BJ (cell line): ENCODE measurements at regions not wholly inside any gene's neighbourhood (a gene's known extent, or its start where the extent isn't known, plus 50 kb on each side); places are given as distances from the start of the nearest gene placed in this dataset.

Experiments
- CTCF ChIA-PET: fragments of 350-600 bp; formaldehyde crosslinking; extraction: SDS; loops from one replicate; lab custom pipeline; 2021; ENCODE audit warnings: antibody characterized with exemption, inconsistent platforms; lab: Yijun Ruan, JAX
- POLR2A ChIA-PET: fragments of 300-600 bp; sonication (Branson Sonifier 250); formaldehyde crosslinking; extraction: SDS; loops from one replicate; lab custom pipeline; 2021; ENCODE audit warnings: antibody characterized with exemption; lab: Charles Lee
- DNase-seq: peaks from one replicate; pipeline ENCODE4 v3.0.0-alpha.2; 2011; ENCODE audit warnings: low read depth
- H3K27me3 ChIP-seq: 2 replicates; pipeline ENCODE4 v1.6.0; 2011; ENCODE audit warnings: low read length; ENCODE audit not compliant: control insufficient read depth, insufficient read depth
- H3K36me3 ChIP-seq: 2 replicates; pipeline ENCODE4 v1.5.1; 2011; ENCODE audit warnings: low read length; ENCODE audit not compliant: control insufficient read depth, insufficient read depth
- H3K4me3 ChIP-seq: 2 replicates; pipeline ENCODE4 v1.5.1; 2011; ENCODE audit warnings: low read depth, mild to moderate bottlenecking, control low read depth, low read length
- CTCF ChIP-seq: IDR thresholded peaks from 2 replicates; pipeline ENCODE4 v1.5.1; 2011; ENCODE audit warnings: low read depth, mild to moderate bottlenecking, control low read depth, inconsistent platforms, low read length, moderate library complexity; ENCODE audit not compliant: insufficient read depth

GRCh38 chr10:128708182-128708581 is 582.0 kb upstream of the MKI67 start:
- POLR2A ChIA-PET: no interaction called here
- no peak for TF ChIP-seq CTCF
- Histone ChIP-seq H3K4me3 (no peak overlapping the region), H3K27me3 (no peaks in the 10 kb centered on the region), H3K36me3 (no peaks in the 10 kb centered on the region)
- DNase-seq: no peak
- CTCF ChIA-PET: no interaction called here

- no peak for DNase-seq
- Histone ChIP-seq H3K36me3 (no peaks in the 10 kb centered on the region), H3K27me3 (no peaks in the 10 kb centered on the region), H3K4me3 (no peak overlapping the region)
- POLR2A ChIA-PET: no interaction called here
- no peak for TF ChIP-seq CTCF
- CTCF ChIA-PET: no interaction called here
Observed at GRCh38 chr10:128709686-128710085, 583.5 kb upstream of the MKI67 start.

- no peak for TF ChIP-seq CTCF
- Histone ChIP-seq H3K36me3 (no peaks in the 10 kb centered on the region), H3K4me3 (no peak overlapping the region), H3K27me3 (no peaks in the 10 kb centered on the region)
- DNase-seq: no peak
- POLR2A ChIA-PET: no interaction called here
- CTCF ChIA-PET: no interaction called here
Observed at GRCh38 chr10:128710098-128710797, 584.0 kb upstream of the MKI67 start.

GRCh38 chr10:128710798-128711183 is 584.6 kb upstream of the MKI67 start:
- Histone ChIP-seq H3K36me3 (no peaks in the 10 kb centered on the region), H3K4me3 (no peak overlapping the region), H3K27me3 (no peaks in the 10 kb centered on the region)
- TF ChIP-seq CTCF: no peak
- no peak for DNase-seq
- ChIA-PET CTCF (no interaction called here), POLR2A (no interaction called here)

GRCh38 chr10:128711806-128712205 is 585.6 kb upstream of the MKI67 start:
- H3K27me3 ChIP-seq: no peaks in the 10 kb centered on the region

More at GRCh38 chr10:128711806-128712205, 585.6 kb upstream of the MKI67 start:
- POLR2A ChIA-PET: no interaction called here
- CTCF ChIA-PET: no interaction called here
- Histone ChIP-seq H3K4me3 (no peak overlapping the region), H3K36me3 (no peaks in the 10 kb centered on the region)
- TF ChIP-seq CTCF: no peak
- DNase-seq: no peak
